ENCODE measurements at regions not wholly inside any gene's neighbourhood (a gene's known extent, or its start where the extent isn't known, plus 50 kb on each side); places are given as distances from the start of the nearest gene placed in this dataset.

- WGBS (ENCODE audit: insufficient coverage) = 92% methylated on average over 5 of the region's 8 CpGs
- Histone ChIP-seq H3K27me3 (ENCODE audit: control insufficient read depth in 2 of 2, insufficient read depth in 2 of 2, low read length in 2 of 2) (no peaks in the 10 kb centered on the region), H3K9ac (ENCODE audit: insufficient read depth, low read length, poor library complexity, severe bottlenecking) (no peak overlapping the region), H3K4me2 (replicated peaks; ENCODE audit: extremely low read depth, low read length, poor library complexity, severe bottlenecking) (no peak overlapping the region), H3K27ac (ENCODE audit: low read depth in 1 of 2, low read length in 2 of 2) (no peak overlapping the region), H2AFZ (ENCODE audit: insufficient read depth, low read depth, low read length, poor library complexity, severe bottlenecking) (no peak overlapping the region), H3K79me2 (ENCODE audit: insufficient read depth, low read length) (no peaks in the 10 kb centered on the region), H4K20me1 (ENCODE audit: insufficient read depth, low read length) (no peaks in the 10 kb centered on the region), H3K9me3 (replicated peaks in 1 of 2; ENCODE audit: control insufficient read depth in 1 of 2, insufficient read depth in 1 of 2, low read length in 2 of 2) (no peaks in the 10 kb centered on the region), H3K36me3 (replicated peaks in 1 of 2; ENCODE audit: control insufficient read depth in 1 of 2, insufficient read depth in 2 of 2, low read length in 2 of 2) (no peaks in the 10 kb centered on the region), H3K4me1 (ENCODE audit: control insufficient read depth in 1 of 2, insufficient read depth in 2 of 2, low read length in 2 of 2) (no peaks in the 10 kb centered on the region), H3K4me3 (replicated peaks in 1 of 3; ENCODE audit: low read depth in 2 of 3, low read length in 3 of 3) (no peak overlapping the region)
- no peak overlapping the region for H3K4me3 Mint-ChIP-seq
- H3K4me1 Mint-ChIP-seq = peaks cover 2% of the 10 kb centered on the region
- H3K9me3 Mint-ChIP-seq = no peaks in the 10 kb centered on the region
- no peaks in the 10 kb centered on the region for H3K36me3 Mint-ChIP-seq
- no peak for DNase-seq
- H3K27me3 Mint-ChIP-seq (ENCODE audit: low read depth in 3 of 3) = peaks cover 0 to 2% (median 1%) of the 10 kb centered on the region in 3 donors
- TF ChIP-seq CTCF (IDR thresholded peaks at IDR 0.05) = no peak
- intact Hi-C loops (cut with micrococcal nuclease) = no loop called here
- no peak overlapping the region for H3K27ac Mint-ChIP-seq
Measured at GRCh38 chr13:72648513-72649065, 78.8 kb downstream of the MZT1 start.

- H3K9me3 ChIP-seq (replicated peaks in 1 of 2; ENCODE audit: control insufficient read depth in 1 of 2, insufficient read depth in 1 of 2, low read length in 2 of 2) = no peaks in the 10 kb centered on the region
- H3K4me3 ChIP-seq (replicated peaks in 1 of 3; ENCODE audit: low read depth in 2 of 3, low read length in 3 of 3) = no peak overlapping the region
- no peak overlapping the region for H3K27ac ChIP-seq (ENCODE audit: low read depth in 1 of 2, low read length in 2 of 2)
- 100% methylated on average over 1 of the region's 2 CpGs for WGBS (ENCODE audit: insufficient coverage)
- Mint-ChIP-seq H3K4me1 (peaks cover 2% of the 10 kb centered on the region), H3K27ac (no peak overlapping the region), H3K36me3 (no peaks in the 10 kb centered on the region), H3K4me3 (no peak overlapping the region), H3K9me3 (no peaks in the 10 kb centered on the region), H3K27me3 (ENCODE audit: low read depth in 3 of 3) (peaks cover 0 to 2% (median 1%) of the 10 kb centered on the region in 3 donors)
- no peaks in the 10 kb centered on the region for H3K4me1 ChIP-seq (ENCODE audit: control insufficient read depth in 1 of 2, insufficient read depth in 2 of 2, low read length in 2 of 2)
- no peaks in the 10 kb centered on the region for H3K36me3 ChIP-seq (replicated peaks in 1 of 2; ENCODE audit: control insufficient read depth in 1 of 2, insufficient read depth in 2 of 2, low read length in 2 of 2)
- H3K9ac ChIP-seq (ENCODE audit: insufficient read depth, low read length, poor library complexity, severe bottlenecking) = no peak overlapping the region
- no peaks in the 10 kb centered on the region for H3K27me3 ChIP-seq (ENCODE audit: control insufficient read depth in 2 of 2, insufficient read depth in 2 of 2, low read length in 2 of 2)
- H3K4me2 ChIP-seq (replicated peaks; ENCODE audit: extremely low read depth, low read length, poor library complexity, severe bottlenecking) = no peak overlapping the region
- H2AFZ ChIP-seq (ENCODE audit: insufficient read depth, low read depth, low read length, poor library complexity, severe bottlenecking) = no peak overlapping the region
- no peak for TF ChIP-seq CTCF (IDR thresholded peaks at IDR 0.05)
- no peaks in the 10 kb centered on the region for H4K20me1 ChIP-seq (ENCODE audit: insufficient read depth, low read length)
- H3K79me2 ChIP-seq (ENCODE audit: insufficient read depth, low read length) = no peaks in the 10 kb centered on the region
- no peak for DNase-seq
- intact Hi-C loops (cut with micrococcal nuclease) = no loop called here
Measured at GRCh38 chr13:72647422-72647821, 80.0 kb downstream of the MZT1 start.

All from CD14-positive monocyte (primary cell).